Fibroblast of pulmonary artery (primary cell): ENCODE measurements at regions not wholly inside any gene's neighbourhood (a gene's known extent, or its start where the extent isn't known, plus 50 kb on each side); places are given as distances from the start of the nearest gene placed in this dataset.
A peak's percentile ranks its signal among the peaks of the same experiment; 100 is the strongest.

Experiments
- DNase-seq: peaks from one replicate; pipeline ENCODE4 v3.0.0-alpha.2; 2010; ENCODE audit warnings: low read depth
- H3K4me3 ChIP-seq: replicated peaks from 2 replicates; pipeline ENCODE4 v1.5.1; 2011; ENCODE audit warnings: low read depth, mild to moderate bottlenecking, control low read depth, low read length, moderate library complexity
- TF ChIP-seq, protein P1 (sequence below): IDR thresholded peaks from 2 replicates; pipeline ENCODE4 v1.5.1; 2011; ENCODE audit warnings: mild to moderate bottlenecking, control low read depth, low read length, inconsistent platforms; ENCODE audit errors: missing control alignments

DNA sequence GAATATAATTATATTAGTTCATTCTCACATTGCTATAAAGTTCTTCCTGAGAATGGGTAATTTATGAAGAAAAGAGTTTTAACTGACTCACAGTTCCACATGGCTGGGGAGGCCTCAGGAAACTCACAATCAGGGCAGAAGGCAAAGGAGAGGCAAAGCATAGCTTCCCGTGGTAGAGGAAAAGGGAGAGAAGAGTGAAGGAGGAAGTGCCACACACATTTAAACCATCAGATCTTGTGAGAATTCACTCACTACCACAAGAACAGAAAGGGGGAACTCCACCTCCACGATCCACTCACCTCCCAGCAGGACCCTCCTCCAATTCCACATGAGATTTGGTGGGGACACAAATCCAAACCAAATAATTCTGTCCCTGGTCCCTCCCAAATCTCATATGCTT is 773.4 kb upstream of the INTU start:
- TF ChIP-seq, protein P1, sequence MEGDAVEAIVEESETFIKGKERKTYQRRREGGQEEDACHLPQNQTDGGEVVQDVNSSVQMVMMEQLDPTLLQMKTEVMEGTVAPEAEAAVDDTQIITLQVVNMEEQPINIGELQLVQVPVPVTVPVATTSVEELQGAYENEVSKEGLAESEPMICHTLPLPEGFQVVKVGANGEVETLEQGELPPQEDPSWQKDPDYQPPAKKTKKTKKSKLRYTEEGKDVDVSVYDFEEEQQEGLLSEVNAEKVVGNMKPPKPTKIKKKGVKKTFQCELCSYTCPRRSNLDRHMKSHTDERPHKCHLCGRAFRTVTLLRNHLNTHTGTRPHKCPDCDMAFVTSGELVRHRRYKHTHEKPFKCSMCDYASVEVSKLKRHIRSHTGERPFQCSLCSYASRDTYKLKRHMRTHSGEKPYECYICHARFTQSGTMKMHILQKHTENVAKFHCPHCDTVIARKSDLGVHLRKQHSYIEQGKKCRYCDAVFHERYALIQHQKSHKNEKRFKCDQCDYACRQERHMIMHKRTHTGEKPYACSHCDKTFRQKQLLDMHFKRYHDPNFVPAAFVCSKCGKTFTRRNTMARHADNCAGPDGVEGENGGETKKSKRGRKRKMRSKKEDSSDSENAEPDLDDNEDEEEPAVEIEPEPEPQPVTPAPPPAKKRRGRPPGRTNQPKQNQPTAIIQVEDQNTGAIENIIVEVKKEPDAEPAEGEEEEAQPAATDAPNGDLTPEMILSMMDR: no peak

GRCh38 chr4:126859872-126860271 is 772.9 kb upstream of the INTU start:
- no peak for DNase-seq
- TF ChIP-seq, protein P1: no peak
- no peak overlapping the region for H3K4me3 ChIP-seq

More for the DNA sequence above, 773.4 kb upstream of the INTU start:
- H3K4me3 ChIP-seq: no peak overlapping the region
- DNase-seq: no peak

DNA sequence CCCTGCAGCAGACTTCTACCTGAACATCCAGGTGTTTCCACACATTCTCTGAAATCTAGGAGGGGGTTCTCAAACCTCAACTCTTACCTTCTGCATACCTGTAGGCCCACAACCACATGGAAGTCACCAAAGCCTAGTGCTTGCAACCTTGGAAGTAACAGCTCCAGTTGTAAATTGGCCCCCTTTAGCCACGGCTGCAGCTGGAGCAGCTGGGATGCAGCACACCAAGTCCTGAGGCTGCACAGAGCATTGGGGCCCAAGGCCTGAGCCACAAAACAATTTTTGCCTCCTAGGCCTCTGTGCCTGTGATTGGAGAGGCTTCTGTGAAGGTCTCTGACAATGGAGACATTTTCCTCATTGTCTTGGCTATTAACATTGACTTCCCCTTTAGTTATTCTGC is 772.4 kb upstream of the INTU start:
- TF ChIP-seq, protein P1: no peak
- no peak for DNase-seq

GRCh38 chr4:126869967-126870366 is 762.8 kb upstream of the INTU start:
- DNase-seq: no peak
- H3K4me3 ChIP-seq: no peak overlapping the region
- TF ChIP-seq, protein P1: no peak

More for the DNA sequence above, 772.4 kb upstream of the INTU start:
- no peak overlapping the region for H3K4me3 ChIP-seq

- TF ChIP-seq, protein P1: no peak
- no peak for DNase-seq
- H3K4me3 ChIP-seq: no peak overlapping the region
Measured at GRCh38 chr4:126871810-126872209, 760.9 kb upstream of the INTU start.

- TF ChIP-seq, protein P1: no peak
- H3K4me3 ChIP-seq: no peak overlapping the region
- no peak for DNase-seq
Measured at GRCh38 chr4:126874533-126874932, 758.2 kb upstream of the INTU start.

DNA sequence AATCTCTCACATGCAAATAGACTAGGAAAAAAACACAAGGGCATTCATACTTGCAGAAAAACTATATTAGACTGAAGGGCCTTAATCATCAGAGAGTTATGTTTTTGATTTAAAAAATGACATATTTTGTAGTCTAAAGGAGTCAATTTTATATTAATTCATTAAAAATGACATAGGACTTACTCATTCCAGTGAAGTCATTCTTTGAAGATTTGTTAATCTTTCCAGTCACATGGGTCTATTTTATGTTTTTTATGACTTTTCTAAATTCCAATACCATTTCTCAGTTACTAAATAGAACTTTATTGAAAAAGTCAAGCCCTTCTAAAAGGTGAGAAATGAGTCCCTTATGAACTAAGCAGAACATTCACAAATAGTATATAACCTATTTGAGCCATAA is 743.8 kb upstream of the INTU start:
- peak; percentile 26 for DNase-seq
- TF ChIP-seq, protein P1: no peak
- no peak overlapping the region for H3K4me3 ChIP-seq
